GM21576 (cell line): ENCODE measurements at regions not wholly inside any gene's neighbourhood (a gene's known extent, or its start where the extent isn't known, plus 50 kb on each side); places are given as distances from the start of the nearest gene placed in this dataset.
"Not testable (repeated sequence)": the region's sequence is repeated elsewhere in the genome, so short reads cannot be mapped to it uniquely, and the experiment has no call there.

Experiments
- ATAC-seq: cut with Tn5 transposase; IDR thresholded peaks from one replicate; pipeline ENCODE4 v1.9.1; 2021; ENCODE audit warnings: mild to moderate bottlenecking, moderate library complexity; ENCODE audit not compliant: unreplicated experiment

DNA sequence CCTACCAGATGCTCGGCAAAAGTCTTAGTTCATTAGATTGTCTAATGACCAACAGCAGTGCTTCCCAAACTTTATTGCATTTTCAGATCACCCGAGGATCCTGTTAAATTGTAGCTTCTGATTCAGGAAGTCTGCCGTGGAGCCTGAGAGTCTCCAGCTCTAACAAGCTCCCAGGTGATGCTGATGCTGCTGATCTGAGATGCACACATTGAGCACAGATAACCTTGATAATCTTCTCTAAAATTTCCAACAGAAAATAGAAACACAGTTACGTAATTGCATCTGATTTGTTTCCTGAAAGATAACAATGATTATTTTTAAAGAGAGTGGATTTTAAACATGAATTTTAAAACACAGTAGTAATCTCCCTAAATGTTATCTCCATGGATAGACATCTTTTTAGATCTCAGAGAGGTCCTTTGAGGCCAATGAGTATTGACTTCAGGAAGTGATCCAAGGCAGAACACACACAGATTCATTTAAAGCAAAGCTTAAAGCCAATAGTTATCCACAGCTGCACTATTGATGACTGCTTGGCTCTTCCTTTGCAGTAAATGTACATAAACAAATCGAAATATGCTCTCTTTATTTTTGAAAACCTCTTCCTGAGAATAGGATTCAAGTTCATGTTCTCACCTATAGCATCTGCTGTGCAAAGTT, 122.8 kb upstream of the TNPO1 start:
- no peak for ATAC-seq

DNA sequence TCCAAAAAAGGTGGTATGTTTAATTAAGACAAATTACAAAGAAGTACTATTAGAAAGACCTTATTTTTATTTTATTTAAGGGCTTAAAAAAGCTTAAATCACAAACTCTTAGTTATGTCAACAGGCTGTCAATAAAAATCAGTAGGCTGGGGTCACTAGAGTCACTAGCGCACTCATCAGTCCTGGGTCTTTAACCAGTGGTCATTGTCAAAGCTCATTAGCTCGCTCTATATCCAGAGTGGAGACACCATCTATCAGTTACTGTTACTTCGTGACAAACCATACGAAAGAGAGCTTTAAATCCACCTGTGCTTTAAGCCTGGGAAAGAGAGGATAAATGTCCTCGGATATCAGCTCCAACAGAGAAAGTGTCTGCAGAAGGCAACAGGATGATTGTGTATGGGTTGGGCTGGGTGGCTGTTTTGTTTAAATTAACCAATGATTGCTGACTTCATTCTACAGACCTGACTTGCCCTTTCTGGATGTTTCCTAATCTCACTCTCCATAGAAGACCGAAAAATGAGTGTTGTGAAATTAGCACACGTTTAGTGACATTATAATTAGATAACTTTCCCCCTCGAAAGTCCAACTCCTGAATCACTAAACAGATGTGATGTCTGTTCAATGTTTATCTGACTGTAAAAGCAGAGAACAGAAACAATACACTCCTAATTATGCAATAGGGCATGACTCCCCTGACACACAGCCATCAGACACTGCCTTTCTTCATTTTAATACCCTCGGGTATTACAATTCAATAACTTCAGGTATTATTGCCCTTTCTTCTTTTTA, 123.6 kb upstream of the TNPO1 start:
- ATAC-seq = no peak

DNA sequence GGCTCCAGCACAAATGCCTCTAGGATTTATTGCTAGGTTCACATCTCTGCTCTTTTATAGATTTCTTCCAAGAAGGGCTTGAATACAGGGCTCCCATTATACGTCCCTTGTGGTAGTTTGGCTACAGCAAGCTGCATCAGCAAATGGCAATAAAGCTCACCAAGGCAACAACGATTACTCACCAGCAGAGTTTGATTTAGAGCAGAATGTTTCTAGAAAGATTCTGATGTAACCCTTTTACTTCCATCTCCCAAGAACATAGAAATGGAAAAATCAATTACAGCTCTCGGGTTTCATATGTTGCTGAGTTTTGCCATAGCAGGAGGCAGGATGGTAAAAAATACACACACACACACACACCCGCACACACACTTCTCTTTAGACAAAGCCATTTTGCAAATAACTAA, 124.2 kb upstream of the TNPO1 start:
- no peak for ATAC-seq

DNA sequence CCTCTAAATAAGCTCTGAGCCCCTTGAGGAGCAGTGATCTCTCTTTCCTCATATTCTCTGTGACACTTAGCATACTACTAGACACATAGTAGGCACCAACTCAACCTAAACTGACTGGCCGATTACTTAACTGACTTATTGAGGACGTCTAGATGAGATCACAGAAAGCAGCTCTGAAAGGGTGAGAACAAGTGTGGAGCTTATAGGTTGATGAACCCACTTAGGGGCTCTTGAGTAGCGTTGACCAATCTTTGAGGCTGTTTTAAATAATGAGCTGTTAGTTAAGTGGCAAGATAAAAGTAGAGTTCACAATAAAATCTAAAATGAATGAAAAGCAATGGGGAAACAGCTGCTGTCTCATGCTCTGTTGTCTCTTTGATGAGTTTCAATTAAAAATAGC, 124.7 kb upstream of the TNPO1 start:
- no peak for ATAC-seq

DNA sequence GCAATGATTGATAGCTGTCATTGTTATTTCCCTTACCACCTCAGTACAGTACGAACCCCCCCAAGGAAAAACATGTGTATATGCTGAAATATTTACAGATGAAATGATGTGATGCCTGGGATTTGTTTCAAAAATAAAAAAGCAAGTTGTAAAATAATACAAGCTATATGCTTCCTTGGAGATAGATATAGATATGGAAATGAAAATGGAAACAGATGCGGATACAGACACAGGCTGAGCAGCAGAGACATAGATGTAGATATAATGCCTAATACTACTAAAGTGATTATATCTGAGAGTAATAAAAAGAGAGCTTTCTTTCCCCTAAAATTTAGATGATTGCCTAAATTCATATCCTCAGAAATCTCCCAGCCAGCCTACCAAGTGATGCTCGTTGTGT, 127.5 kb upstream of the TNPO1 start:
- no peak for ATAC-seq

DNA sequence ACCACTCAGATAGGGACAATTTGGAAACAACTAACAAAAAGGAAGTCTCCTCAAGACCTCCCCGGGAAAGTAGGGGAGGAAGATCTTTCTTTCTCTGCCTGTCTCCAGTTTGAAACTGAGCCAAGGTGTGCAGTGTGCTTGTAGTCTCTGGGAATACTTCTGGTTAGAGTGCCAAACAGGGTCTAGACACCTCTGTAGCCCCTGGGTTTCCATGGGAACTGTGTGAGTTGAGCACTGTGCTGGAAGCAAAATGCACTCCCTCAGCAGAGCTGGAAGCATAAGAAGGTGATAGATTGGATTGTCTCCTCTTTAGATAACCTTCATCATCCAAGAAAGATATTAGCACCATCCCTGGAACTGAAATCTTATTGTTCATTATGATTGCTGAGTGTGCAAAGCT, 129.2 kb upstream of the TNPO1 start:
- ATAC-seq = no peak

DNA sequence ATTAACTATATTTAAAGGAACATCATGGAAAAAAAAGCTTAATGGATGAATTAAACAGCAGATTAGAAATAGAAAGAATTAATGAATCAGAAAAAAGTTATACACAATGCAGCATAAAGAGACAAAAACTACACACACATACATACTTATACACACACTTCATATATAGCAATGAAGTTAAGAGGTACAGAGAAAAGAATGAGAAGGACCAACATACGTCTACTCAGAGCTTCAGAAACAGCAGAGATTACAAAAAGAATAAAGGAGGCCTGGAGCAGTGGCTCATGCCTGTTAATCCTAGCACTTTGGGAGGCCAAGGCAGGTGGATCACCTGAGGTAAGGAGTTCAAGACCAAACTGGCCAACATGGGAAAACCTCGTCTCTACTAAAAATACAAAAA, 133.9 kb upstream of the TNPO1 start:
- ATAC-seq = no peak

DNA sequence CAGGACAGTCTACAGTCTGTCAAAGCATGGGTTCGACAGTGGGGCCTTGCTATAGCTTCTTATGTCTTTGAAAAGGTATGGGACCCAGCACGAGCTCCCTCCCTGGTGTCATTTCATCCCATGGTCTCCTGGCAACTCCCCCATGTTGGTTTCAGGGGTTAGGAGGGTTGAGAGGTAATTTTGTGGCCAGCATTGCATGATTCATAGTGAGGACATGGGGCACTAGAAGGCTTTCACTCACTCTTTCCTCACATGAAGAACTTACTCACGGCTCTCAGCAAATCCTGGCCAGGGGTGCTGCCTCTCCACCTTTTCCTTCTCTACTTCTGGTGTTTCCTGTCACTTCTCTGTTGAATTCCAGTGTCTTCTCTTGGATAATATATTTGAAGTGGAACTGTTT, 134.7 kb upstream of the TNPO1 start:
- ATAC-seq = no peak

DNA sequence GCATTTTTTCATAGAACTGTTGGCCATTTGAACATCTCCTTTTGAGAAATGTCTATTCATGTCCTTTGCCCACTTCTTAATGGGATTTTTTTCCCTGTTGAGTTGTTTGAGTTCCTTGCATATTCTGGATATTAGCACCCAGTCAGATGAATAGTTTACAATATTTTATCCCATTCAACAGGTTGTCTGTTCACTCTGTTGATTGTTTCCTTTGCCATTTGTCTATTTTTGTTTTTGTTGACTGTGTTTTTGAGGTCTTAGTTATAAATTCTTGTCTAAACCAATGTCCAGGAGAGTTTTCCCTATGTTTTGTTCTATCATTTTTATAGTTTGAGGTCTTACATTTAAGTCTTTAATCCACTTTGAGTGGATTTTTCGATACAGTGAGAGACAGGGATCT, 139.0 kb upstream of the TNPO1 start:
- ATAC-seq = no peak

DNA sequence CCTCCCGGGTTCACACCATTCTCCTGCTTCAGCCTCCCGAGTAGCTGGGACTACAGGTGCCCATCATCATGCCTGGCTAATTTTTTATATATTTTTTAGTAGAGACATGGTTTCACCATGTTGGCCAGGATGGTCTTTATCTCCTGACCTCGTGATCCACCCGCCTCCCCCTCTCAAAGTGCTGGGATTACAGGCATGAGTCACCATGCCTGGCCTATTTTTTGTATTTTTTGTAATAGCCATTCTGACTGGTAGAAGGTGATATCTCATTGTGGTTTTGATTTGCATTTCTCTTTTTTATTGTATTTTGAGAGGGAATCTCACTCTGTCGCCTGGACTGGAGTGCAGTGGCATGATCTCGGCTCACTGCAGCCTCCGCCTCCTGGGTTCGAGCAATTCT, 139.6 kb upstream of the TNPO1 start:
- not testable (repeated sequence) for ATAC-seq

DNA sequence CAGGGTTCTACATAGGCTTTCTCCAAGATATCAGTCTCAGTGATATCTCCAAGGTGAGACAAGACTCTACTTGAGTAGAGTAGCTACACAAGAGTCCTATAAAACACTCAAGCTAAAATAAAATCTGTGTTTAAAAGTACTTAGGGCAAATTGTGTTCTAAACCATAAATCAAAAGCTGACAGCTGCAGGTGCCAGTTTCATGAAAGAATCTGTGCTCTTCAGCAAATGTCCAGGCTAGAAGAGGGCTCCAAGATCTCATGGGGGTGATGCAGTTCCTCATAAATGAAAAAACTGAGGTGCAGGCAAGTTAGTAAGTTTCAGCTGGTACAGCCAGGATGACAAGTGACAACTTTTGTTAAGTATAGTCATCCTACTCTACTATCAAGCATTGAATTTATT, 142.8 kb upstream of the TNPO1 start:
- no peak for ATAC-seq

DNA sequence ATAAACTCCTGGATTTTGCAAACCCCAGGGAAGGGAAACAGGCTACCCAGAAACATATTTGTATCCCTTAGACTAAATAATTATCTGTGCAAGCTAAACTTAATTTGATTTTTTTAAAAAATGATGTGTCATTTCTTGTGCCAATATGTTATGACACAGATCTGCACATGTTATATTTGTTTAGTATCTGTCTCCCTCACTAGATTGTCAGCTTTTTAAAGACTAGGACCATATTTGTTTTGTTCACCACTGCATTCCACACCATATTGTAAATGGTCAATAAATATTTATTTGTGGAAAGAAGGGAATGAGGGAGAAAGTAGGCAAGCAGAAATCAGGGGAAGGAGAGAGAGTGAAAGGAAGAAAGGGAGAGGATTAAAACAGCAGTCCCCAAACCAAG, 143.3 kb upstream of the TNPO1 start:
- ATAC-seq = no peak

DNA sequence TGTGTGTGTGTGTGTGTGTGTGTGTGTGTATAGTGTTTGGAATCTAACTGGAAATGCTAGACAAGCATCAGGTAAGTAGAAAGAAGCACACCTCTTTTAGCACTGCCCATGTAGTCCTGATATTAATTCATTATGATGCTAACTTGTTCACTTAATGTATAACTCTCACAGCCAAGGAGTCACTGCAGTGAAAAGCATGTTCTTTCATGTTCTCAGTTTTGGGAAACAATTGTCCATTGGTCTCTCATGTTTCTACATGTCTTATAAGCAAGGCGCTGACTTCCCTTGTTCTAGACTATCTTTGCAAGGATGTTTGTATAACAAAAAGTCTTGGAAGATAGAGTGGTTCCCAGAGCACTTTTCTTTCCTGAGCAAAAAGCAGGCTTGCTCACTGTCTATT, 148.8 kb upstream of the TNPO1 start:
- ATAC-seq = no peak

DNA sequence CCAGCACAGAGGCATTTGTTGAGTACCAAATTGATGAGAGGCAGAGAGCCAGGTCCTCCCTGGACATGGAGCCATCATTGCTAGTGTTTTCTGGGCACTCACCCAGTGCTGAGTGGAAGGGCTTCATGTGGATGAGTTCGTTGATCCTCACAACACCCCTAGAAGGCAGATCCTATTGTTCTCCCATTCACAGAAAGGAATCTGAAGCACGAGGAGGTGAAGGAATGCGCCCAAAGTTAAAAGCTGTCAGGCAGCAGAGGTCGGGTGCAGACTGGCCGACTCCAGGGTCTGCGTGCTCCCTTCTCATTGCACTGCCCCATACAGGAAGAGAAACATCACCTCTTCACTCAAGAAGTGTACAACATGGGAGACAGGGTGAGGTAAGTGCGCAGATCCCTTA, 153.5 kb upstream of the TNPO1 start:
- ATAC-seq = no peak

DNA sequence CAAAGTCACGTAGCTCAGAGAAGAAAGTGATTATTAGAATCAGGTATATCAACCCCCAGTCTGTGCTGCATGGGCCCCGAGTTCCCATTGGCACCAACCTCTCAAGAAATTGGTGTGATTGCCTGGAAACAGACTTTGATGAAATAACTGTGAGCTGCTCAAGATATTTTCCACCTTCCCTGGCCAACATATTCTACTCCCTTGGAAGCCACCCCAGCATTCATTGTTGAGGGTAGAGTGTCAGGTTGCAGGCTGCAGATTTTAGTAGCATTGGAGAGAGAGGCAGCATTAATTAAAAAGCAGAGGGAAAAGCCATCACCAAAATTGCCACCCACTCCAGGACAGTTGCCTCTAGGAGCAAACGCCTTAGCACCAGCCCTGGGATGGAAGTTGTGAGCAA, 154.2 kb upstream of the TNPO1 start:
- no peak for ATAC-seq

DNA sequence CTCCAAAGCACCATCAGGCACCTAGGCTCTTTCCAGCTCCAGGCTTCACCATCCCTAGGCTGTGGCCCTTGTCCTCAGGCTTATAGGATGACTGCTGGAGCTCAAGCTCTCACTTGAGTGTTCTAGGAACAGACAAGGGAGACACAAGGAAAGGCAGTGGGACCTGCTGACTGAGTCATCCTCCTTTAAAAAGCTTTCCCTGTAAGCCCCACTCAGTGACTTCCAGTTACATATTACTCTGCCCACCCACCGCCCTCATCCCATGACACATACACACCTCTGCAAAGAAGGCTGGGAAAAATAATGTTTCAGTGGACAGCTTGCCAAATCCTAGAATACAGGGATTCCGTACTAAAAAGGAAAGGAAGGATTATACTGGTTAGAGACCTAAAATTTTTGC, 154.2 kb upstream of the ZNF366 start:
- no peak for ATAC-seq

DNA sequence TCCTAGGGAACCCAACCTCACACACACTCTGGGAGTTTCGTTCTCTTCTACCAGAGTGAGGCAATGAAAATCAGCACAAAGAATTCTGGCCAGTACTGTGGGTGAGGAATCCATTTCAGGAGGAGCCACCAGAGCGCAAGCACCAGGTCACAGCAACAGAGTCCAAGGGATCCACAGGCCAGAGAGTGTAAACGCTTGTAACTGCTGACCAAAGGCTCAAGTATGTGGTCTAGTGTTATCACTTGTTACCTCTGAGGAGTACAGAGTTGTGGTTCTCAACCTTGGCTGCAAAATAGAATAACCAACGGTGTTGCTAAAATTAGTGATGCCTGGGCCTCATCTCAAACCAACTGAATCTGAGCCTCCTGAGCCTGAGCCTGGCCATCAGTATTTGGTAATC, 152.5 kb upstream of the ZNF366 start:
- no peak for ATAC-seq

DNA sequence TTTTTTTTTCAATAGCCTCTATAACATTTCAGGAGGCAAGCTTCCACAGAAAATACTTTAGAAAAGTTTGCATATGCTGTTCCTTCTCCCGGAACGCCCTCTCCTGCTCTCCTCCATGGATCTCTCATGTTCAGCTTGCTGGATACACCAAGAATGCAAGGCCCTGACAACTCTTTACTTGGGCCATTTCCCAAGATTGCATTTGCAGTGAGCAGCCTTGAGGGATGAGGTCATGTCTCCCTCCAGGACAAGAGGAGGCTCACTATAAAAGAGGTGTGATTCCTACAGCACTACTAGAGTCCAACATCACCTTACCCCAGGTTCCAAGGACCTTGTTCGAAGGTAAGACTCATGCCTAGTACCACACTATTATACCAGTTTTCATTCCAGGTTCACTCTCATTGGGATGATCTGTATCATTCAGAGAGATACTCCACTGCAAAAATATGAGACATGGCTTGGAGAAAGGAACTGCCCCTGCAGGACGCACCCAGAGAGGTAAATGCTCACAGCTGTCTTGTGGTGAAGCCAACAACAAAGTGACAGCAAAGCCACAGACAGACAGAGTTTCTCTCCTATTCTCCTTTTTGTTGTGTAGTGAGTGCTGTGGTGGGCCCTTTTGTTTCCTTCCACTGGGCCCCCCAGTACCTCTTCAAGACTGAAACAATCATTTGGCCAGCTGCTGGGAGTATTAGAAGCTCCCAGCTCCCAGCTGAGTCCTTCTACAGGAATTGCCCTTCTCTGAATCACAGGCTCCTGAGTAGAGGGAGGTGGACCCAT, 151.7 kb upstream of the ZNF366 start:
- no peak for ATAC-seq

DNA sequence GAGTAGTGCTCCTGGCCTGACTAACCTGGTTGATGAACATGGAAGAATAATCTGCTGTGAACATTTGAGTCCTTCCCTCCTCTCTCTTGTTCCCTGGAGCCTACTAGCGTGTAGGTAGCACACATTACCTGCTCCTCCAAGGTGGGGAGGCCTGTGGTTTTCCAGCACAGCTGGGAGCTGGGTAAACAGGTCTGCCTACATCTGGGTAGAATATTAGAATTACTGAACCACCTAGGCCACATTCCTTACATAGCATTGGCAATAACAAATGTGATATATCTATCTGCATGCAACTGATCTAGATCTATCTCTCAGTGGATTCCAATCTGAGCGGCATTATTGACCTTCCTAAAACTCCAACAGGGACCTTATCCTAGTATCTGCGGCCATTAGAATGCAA, 151.0 kb upstream of the ZNF366 start:
- ATAC-seq = no peak

DNA sequence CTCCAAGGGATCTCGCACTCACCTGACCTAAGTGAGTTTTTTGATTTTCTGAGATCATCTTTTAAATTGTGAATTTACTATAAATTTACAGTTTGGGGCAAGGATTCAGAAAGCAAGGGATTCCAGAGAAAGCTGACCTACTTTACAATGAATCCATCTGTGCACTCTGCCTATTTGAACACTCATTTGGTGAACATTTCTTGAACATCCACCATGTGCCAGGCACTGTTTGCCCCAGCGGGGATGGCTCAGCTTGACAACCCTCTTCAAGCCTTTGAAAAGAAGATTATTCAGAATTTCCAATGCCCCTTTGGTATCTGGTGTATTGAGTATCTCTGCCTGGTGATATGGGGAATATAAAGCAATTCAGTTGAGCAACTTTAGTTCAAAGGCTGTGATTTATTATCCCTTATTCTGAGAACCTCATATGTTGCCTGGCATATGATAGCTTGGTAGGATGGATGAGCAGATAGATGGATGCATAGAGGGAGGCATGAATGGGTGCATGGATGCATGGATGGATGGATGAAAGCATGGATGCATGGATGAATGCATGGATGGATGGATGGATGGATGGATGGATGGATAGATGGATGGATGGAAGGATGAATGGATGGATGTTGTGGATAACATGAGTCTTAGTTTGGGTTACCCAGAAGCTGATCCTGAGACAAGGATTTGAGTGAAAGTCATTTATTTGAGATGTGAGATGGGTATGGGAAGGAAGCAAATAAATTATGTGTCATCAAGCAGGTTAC, 149.7 kb upstream of the ZNF366 start:
- no peak for ATAC-seq

DNA sequence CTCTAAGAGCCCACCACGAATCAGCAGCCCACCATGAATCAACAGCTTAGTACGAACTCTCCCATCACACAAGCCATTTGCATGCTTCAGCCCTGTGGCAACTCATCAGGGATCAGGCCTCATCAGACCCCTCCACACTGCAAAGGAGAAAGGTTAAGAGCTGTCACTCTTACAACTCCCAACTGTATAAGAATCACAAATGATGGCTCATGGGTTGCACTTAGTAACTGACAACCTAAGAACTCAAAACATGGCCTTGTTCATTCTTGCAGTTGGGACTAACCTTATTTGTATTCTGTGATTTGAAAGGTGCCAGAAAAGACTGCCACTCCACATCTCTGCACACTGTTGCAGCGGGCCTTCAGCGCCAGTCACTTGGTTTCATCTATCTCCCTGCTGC, 149.1 kb upstream of the ZNF366 start:
- ATAC-seq = no peak
